GM12864 (cell line): ENCODE measurements at regions not wholly inside any gene's neighbourhood (a gene's known extent, or its start where the extent isn't known, plus 50 kb on each side); places are given as distances from the start of the nearest gene placed in this dataset.

Experiments
- DNase-seq: peaks from one replicate; pipeline ENCODE4 v3.0.0-alpha.2; 2011; ENCODE audit warnings: low read depth
- H3K4me3 ChIP-seq: 2 replicates; pipeline ENCODE4 v1.5.1; 2011; ENCODE audit warnings: mild to moderate bottlenecking, low read depth, low read length, control low read depth
- TF ChIP-seq, protein P1 (sequence below): IDR thresholded peaks from 2 replicates; pipeline ENCODE4 v1.5.1; 2011; ENCODE audit warnings: low read depth, mild to moderate bottlenecking, moderate library complexity, low read length, control low read depth, inconsistent platforms; ENCODE audit errors: missing control alignments

DNA sequence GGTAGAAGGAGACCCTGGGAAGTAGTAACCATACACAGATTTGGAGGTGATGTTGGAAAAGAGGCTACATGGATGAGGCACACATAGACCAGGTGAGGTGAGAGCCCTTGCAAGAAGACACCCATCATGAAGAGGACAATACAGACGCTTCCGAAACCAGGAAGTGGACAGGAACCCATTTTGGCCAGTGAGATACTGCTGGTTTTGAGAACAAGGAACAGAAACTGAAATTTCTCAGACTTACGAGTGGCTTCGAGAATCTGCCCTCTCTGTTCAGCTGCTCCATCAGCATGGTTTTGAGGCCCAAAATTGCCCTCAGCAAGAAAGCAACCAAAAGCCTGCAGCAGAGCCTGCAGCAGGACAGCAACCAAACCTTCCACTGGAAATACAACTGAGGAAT is 479.1 kb upstream of the NRXN1 start:
- TF ChIP-seq, protein P1, sequence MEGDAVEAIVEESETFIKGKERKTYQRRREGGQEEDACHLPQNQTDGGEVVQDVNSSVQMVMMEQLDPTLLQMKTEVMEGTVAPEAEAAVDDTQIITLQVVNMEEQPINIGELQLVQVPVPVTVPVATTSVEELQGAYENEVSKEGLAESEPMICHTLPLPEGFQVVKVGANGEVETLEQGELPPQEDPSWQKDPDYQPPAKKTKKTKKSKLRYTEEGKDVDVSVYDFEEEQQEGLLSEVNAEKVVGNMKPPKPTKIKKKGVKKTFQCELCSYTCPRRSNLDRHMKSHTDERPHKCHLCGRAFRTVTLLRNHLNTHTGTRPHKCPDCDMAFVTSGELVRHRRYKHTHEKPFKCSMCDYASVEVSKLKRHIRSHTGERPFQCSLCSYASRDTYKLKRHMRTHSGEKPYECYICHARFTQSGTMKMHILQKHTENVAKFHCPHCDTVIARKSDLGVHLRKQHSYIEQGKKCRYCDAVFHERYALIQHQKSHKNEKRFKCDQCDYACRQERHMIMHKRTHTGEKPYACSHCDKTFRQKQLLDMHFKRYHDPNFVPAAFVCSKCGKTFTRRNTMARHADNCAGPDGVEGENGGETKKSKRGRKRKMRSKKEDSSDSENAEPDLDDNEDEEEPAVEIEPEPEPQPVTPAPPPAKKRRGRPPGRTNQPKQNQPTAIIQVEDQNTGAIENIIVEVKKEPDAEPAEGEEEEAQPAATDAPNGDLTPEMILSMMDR, result no peak
- no peak overlapping the region for H3K4me3 ChIP-seq
- no peak for DNase-seq

DNA sequence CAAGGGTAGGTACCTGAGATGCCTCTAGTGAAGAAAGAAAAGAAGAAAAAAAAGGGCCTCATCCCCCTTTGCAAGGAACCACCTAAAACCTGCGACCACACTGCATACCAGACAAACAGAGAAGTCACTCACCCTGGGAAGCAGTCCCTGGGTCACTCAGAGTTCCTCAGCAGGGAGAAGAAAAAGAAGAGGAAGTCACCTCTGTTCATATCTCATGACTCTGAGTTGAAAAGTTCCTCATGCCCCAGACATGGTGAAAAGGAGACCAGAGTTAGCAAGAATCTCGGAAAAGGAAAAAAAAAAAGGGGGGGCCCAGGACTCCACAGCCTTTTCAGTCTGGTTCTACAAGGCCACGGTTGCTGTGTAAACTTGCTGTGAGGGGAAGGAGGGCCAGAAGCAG is 478.4 kb upstream of the NRXN1 start:
- TF ChIP-seq, protein P1, result no peak

GRCh38 chr2:51505533-51505932 is 473.6 kb upstream of the NRXN1 start:
- DNase-seq, result no peak
- no peak overlapping the region for H3K4me3 ChIP-seq
- TF ChIP-seq, protein P1, result no peak

More for the DNA sequence above, 478.4 kb upstream of the NRXN1 start:
- H3K4me3 ChIP-seq, result no peak overlapping the region
- no peak for DNase-seq

- H3K4me3 ChIP-seq, result no peak overlapping the region
- TF ChIP-seq, protein P1, result no peak
- DNase-seq, result no peak
Observed at GRCh38 chr2:51490576-51491234, 458.8 kb upstream of the NRXN1 start.

DNA sequence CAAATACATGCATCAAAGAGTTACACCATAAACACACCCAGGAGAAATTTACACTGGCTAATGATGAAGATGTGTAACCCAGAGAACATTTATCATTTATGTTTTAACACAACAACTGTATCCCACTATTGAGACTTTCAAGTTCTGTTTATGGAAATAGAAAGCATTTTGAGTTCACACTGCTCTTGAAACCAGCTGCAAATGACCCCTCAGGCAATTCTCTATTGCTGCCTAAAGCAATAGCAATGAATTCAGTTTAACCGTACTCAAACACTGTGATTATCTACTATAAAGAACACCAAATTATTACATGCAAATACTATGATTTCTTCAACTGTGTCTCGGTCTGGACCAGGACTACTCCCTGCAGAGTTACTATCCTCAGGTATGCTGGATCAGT is 452.7 kb upstream of the NRXN1 start:
- TF ChIP-seq, protein P1, result no peak
- no peak for DNase-seq
- no peak overlapping the region for H3K4me3 ChIP-seq

- no peak for DNase-seq
- TF ChIP-seq, protein P1, result no peak
- H3K4me3 ChIP-seq, result no peak overlapping the region
Observed at GRCh38 chr2:51483720-51484119, 451.8 kb upstream of the NRXN1 start.

DNA sequence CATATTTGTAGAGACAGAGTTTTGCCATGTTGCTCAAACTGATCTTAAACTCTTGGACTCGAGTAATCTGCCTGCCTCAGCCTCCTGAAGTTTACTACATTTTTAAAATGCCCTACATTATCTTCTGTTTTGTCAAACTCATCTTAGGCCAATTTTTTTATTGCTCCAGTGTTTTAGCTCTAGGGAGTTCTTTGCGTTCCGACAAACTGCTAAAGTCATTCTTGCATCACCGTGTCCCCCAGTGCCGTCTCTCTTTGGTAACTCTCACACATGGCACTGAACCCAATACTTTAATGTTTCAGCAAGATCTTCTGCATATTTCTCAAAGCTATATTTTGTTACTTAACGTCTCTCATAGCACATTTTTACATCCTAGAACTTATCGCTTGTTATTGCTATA is 440.9 kb upstream of the NRXN1 start:
- no peak for DNase-seq
- no peak overlapping the region for H3K4me3 ChIP-seq
- TF ChIP-seq, protein P1, result no peak
